Uterus (tissue), 3 donors: ENCODE measurements at regions not wholly inside any gene's neighbourhood (a gene's known extent, or its start where the extent isn't known, plus 50 kb on each side); places are given as distances from the start of the nearest gene placed in this dataset.

Experiments used
- DNase-seq, 2 donors: peaks; one replicate each; pipeline ENCODE4 v3.0.0-alpha.2; 2019 to 2020
- H3K27ac ChIP-seq, 2 donors: fragments of 200-600 bp; sonication (generic); 1 replicate in 1 of 2; 2 replicates in 1 of 2; pipeline ENCODE4 v1.5.1; 2016 to 2018
- H3K27me3 ChIP-seq, 2 donors: fragments of 200-600 bp; sonication (generic); one replicate each; pipeline ENCODE4 v1.5.1; 2018 to 2019; ENCODE audit warnings: control low read depth in 1 of 2
- H3K36me3 ChIP-seq, 2 donors: fragments of 200-600 bp; sonication (generic); one replicate each; pipeline ENCODE4 v1.5.1; 2019; ENCODE audit warnings: control low read depth in 1 of 2
- H3K4me1 ChIP-seq, 2 donors: fragments of 200-600 bp; sonication (generic); one replicate each; pipeline ENCODE4 v1.5.1; 2018 to 2019; ENCODE audit warnings: control low read depth in 1 of 2
- H3K4me3 ChIP-seq, 2 donors: fragments of 200-600 bp; sonication (generic); 1 replicate in 1 of 2; 2 replicates in 1 of 2; pipeline ENCODE4 v1.5.1; 2018 to 2019; ENCODE audit warnings: mild to moderate bottlenecking in 1 of 2
- H3K9me3 ChIP-seq, 2 donors: fragments of 200-600 bp; sonication (generic); one replicate each; pipeline ENCODE4 v1.5.1; 2019; ENCODE audit warnings: control low read depth in 1 of 2
- CTCF ChIP-seq, 4 experiments: fragments of 200-600 bp in 2 of 4; fragments of 450-650 bp in 2 of 4; sonication (generic) in 2 of 4; IDR thresholded peaks; one replicate each; pipeline ENCODE4 v1.5.1; 2016 to 2019; ENCODE audit warnings: antibody characterized with exemption in 4 of 4, mild to moderate bottlenecking in 2 of 4, moderate library complexity in 1 of 4
- POLR2A ChIP-seq, 2 donors: fragments of 450-650 bp; IDR thresholded peaks; one replicate each; pipeline ENCODE4 v1.6.1; 2016; ENCODE audit warnings: antibody characterized with exemption in 2 of 2, mild to moderate bottlenecking in 1 of 2, moderate library complexity in 1 of 2
- intact Hi-C: fragments of 100-400 bp; cut with DNase I; formaldehyde crosslinking; loops from one replicate; pipeline ENCODE4 v1.15.1; 2023; ENCODE audit warnings: low total_unique reads
- donor health status: DM: yes; HTN: yes; CAD: no.

- Histone ChIP-seq H3K9me3 (no peaks in the 10 kb centered on the region), H3K36me3 (no peaks in the 10 kb centered on the region), H3K27me3 (no peaks in the 10 kb centered on the region), H3K4me3 (no peak overlapping the region), H3K27ac (no peak overlapping the region), H3K4me1 (no peaks in the 10 kb centered on the region)
- TF ChIP-seq CTCF (IDR thresholded peaks at IDR 0.05), result no peak
- TF ChIP-seq POLR2A (IDR thresholded peaks at IDR 0.05), result no peak
- intact Hi-C loops, result no loop called here
- no peak for DNase-seq
Measured at GRCh38 chr15:97858296-97858695, 102.2 kb upstream of the ARRDC4 start.

- no peaks in the 10 kb centered on the region for H3K27me3 ChIP-seq
- intact Hi-C loops, result no loop called here
- DNase-seq, result no peak
- TF ChIP-seq CTCF (IDR thresholded peaks at IDR 0.05) (no peak), POLR2A (IDR thresholded peaks at IDR 0.05) (no peak)
- no peaks in the 10 kb centered on the region for H3K36me3 ChIP-seq
- no peaks in the 10 kb centered on the region for H3K4me1 ChIP-seq
- H3K27ac ChIP-seq, result no peak overlapping the region
- H3K4me3 ChIP-seq, result no peak overlapping the region
- H3K9me3 ChIP-seq, result no peaks in the 10 kb centered on the region
Measured at GRCh38 chr15:97861529-97862260, 98.8 kb upstream of the ARRDC4 start.

GRCh38 chr15:97866959-97867358 lies 93.5 kb upstream of the ARRDC4 start:
- Histone ChIP-seq H3K27ac (no peak overlapping the region), H3K9me3 (no peaks in the 10 kb centered on the region), H3K36me3 (no peaks in the 10 kb centered on the region), H3K27me3 (no peaks in the 10 kb centered on the region), H3K4me1 (no peaks in the 10 kb centered on the region), H3K4me3 (no peak overlapping the region)
- TF ChIP-seq CTCF (IDR thresholded peaks at IDR 0.05), result no peak
- no peak for TF ChIP-seq POLR2A (IDR thresholded peaks at IDR 0.05)
- no peak for DNase-seq
- intact Hi-C loops, result no loop called here

- Histone ChIP-seq H3K36me3 (no peaks in the 10 kb centered on the region), H3K4me3 (no peak overlapping the region), H3K27me3 (no peaks in the 10 kb centered on the region), H3K27ac (no peak overlapping the region), H3K4me1 (no peaks in the 10 kb centered on the region), H3K9me3 (no peaks in the 10 kb centered on the region)
- no peak for DNase-seq
- TF ChIP-seq POLR2A (IDR thresholded peaks at IDR 0.05) (no peak), CTCF (IDR thresholded peaks at IDR 0.05) (no peak)
- intact Hi-C loops, result no loop called here
Measured at GRCh38 chr15:97867870-97868269, 92.6 kb upstream of the ARRDC4 start.

- no peaks in the 10 kb centered on the region for H3K27me3 ChIP-seq
- TF ChIP-seq CTCF (IDR thresholded peaks at IDR 0.05), result no peak
- no peak overlapping the region for H3K4me3 ChIP-seq
- intact Hi-C loops, result no loop called here
- no peaks in the 10 kb centered on the region for H3K4me1 ChIP-seq
- DNase-seq, result no peak
- H3K9me3 ChIP-seq, result no peaks in the 10 kb centered on the region
- H3K27ac ChIP-seq, result no peak overlapping the region
- no peaks in the 10 kb centered on the region for H3K36me3 ChIP-seq
Measured at GRCh38 chr15:97868981-97869380, 91.5 kb upstream of the ARRDC4 start.
